Sciatic nerve (tissue), 2 donors: ENCODE measurements at regions not wholly inside any gene's neighbourhood (a gene's known extent, or its start where the extent isn't known, plus 50 kb on each side); places are given as distances from the start of the nearest gene placed in this dataset.

Source experiments
- ATAC-seq: fragments of 200-7000 bp; cut with Tn5 transposase; one replicate; pipeline ENCODE4 v1.9.1; 2020; ENCODE audit warnings: mild to moderate bottlenecking, moderate library complexity
- DNase-seq: peaks from one replicate; pipeline ENCODE4 v3.0.0-alpha.2; 2020; ENCODE audit warnings: low spot score
- intact Hi-C: fragments of 100-400 bp; cut with DNase I; formaldehyde crosslinking; loops from one replicate; pipeline ENCODE4 v1.14.2; 2022
- donor health status: DM: no; HTN: no; CAD: no.
- donor health status: DM: no; HTN: no; CAD: no.

- no peak for ATAC-seq
- intact Hi-C loops: no loop called here
- DNase-seq: no peak
These were observed 275.2 kb upstream of the SSTR1 start for GRCh38 chr14:37932481-37932880.

- no peak for DNase-seq
- intact Hi-C loops: no loop called here
- ATAC-seq: no peak
These were observed 270.7 kb upstream of the SSTR1 start for GRCh38 chr14:37936971-37937370.

- intact Hi-C loops: no loop called here
- DNase-seq (no peak), ATAC-seq (no peak)
These were observed 268.2 kb upstream of the SSTR1 start for GRCh38 chr14:37939442-37940028.

GRCh38 chr14:37945959-37946358 is 261.7 kb upstream of the SSTR1 start:
- DNase-seq (no peak), ATAC-seq (no peak)
- intact Hi-C loops: no loop called here

GRCh38 chr14:37946819-37947218 is 260.9 kb upstream of the SSTR1 start:
- no peak for ATAC-seq
- DNase-seq: no peak
- intact Hi-C loops: no loop called here

GRCh38 chr14:37948266-37948665 is 259.4 kb upstream of the SSTR1 start:
- intact Hi-C loops: no loop called here
- DNase-seq: no peak
- ATAC-seq: no peak

- intact Hi-C loops: no loop called here
- no peak for DNase-seq
- ATAC-seq: no peak
These were observed 239.0 kb upstream of the SSTR1 start for GRCh38 chr14:37968664-37969240.

GRCh38 chr14:37969511-37969979 is 238.2 kb upstream of the SSTR1 start:
- DNase-seq (no peak), ATAC-seq (no peak)
- intact Hi-C loops: no loop called here

- no peak for DNase-seq
These were observed 237.0 kb upstream of the SSTR1 start for GRCh38 chr14:37970696-37971095.

GRCh38 chr14:37972941-37973887 is 234.5 kb upstream of the SSTR1 start:
- DNase-seq: no peak
- intact Hi-C loops: no loop called here
- no peak for ATAC-seq

More at GRCh38 chr14:37970696-37971095, 237.0 kb upstream of the SSTR1 start:
- ATAC-seq: no peak
- intact Hi-C loops: no loop called here

GRCh38 chr14:37974421-37974820 is 233.3 kb upstream of the SSTR1 start:
- no peak for ATAC-seq
- no peak for DNase-seq
- intact Hi-C loops: no loop called here

GRCh38 chr14:37977481-37977880 is 230.2 kb upstream of the SSTR1 start:
- DNase-seq (no peak), ATAC-seq (no peak)
- intact Hi-C loops: no loop called here

- ATAC-seq (no peak), DNase-seq (no peak)
- intact Hi-C loops: no loop called here
These were observed 221.8 kb upstream of the SSTR1 start for GRCh38 chr14:37985826-37986470.

- intact Hi-C loops: no loop called here
These were observed 219.2 kb upstream of the SSTR1 start for GRCh38 chr14:37988472-37988871.

GRCh38 chr14:37991027-37991426 is 216.7 kb upstream of the SSTR1 start:
- DNase-seq (no peak), ATAC-seq (no peak)
- intact Hi-C loops: no loop called here

More at GRCh38 chr14:37988472-37988871, 219.2 kb upstream of the SSTR1 start:
- DNase-seq (no peak), ATAC-seq (no peak)

GRCh38 chr14:37992499-37992898 is 215.2 kb upstream of the SSTR1 start:
- no peak for ATAC-seq
- no peak for DNase-seq
- intact Hi-C loops: no loop called here

GRCh38 chr14:37994846-37995372 is 212.8 kb upstream of the SSTR1 start:
- ATAC-seq: no peak

GRCh38 chr14:37997017-37997416 is 210.7 kb upstream of the SSTR1 start:
- ATAC-seq (no peak), DNase-seq (no peak)
- intact Hi-C loops: no loop called here

More at GRCh38 chr14:37994846-37995372, 212.8 kb upstream of the SSTR1 start:
- intact Hi-C loops: no loop called here
- no peak for DNase-seq

GRCh38 chr14:38000340-38000739 is 207.4 kb upstream of the SSTR1 start:
- intact Hi-C loops: no loop called here
- DNase-seq: no peak
- no peak for ATAC-seq
